B cell (primary cell): ENCODE measurements at regions not wholly inside any gene's neighbourhood (a gene's known extent, or its start where the extent isn't known, plus 50 kb on each side); places are given as distances from the start of the nearest gene placed in this dataset.

Experiments used
- ATAC-seq: fragments of 200-7000 bp; cut with Tn5 transposase; one replicate; pipeline ENCODE4 v1.10.0; 2021; ENCODE audit warnings: low read depth, mild to moderate bottlenecking, moderate number of reproducible peaks, moderate library complexity
- CTCF ChIA-PET: fragments of 350-600 bp; sonication (Branson Sonifier 250); formaldehyde crosslinking; loops from one replicate; lab custom pipeline; 2021; ENCODE audit warnings: antibody characterized with exemption, inconsistent platforms; lab: Charles Lee
- POLR2A ChIA-PET: fragments of 350-600 bp; sonication (Branson Sonifier 250); formaldehyde crosslinking; loops from one replicate; lab custom pipeline; 2021; ENCODE audit warnings: antibody characterized with exemption; lab: Charles Lee
- DNase-seq: peaks from one replicate; pipeline ENCODE4 v3.0.0; 2013
- H2AFZ ChIP-seq: 2 replicates; pipeline ENCODE4 v1.6.1; 2012; ENCODE audit warnings: mild to moderate bottlenecking, low read depth, low read length; ENCODE audit not compliant: insufficient read depth, poor library complexity, severe bottlenecking
- H3K27ac ChIP-seq, 2 donors: 1 replicate in 1 of 2; 2 replicates in 1 of 2; pipeline ENCODE4 v1.5.1; 2012 to 2013; ENCODE audit warnings: low read length in 2 of 2, mild to moderate bottlenecking in 2 of 2, moderate library complexity in 1 of 2
- H3K27me3 ChIP-seq, 4 experiments: fragments of 200-600 bp in 1 of 4; sonication (generic) in 1 of 4; replicated peaks in 1 of 4; 1 replicate in 2 of 4; 2 replicates in 2 of 4; pipeline versions ENCODE4 v1.6.1 to v1.7.0; 2013 to 2016; ENCODE audit warnings: low read length in 3 of 4, mild to moderate bottlenecking in 2 of 4, mixed read lengths in 1 of 4, moderate library complexity in 1 of 4; ENCODE audit not compliant: insufficient read depth in 4 of 4, control insufficient read depth in 3 of 4; ENCODE audit errors: control extremely low read depth in 1 of 4
- H3K36me3 ChIP-seq, 2 experiments: replicated peaks in 1 of 2; 1 replicate in 1 of 2; 2 replicates in 1 of 2; pipeline versions ENCODE4 v1.6.1 to v1.7.1; 2013; ENCODE audit warnings: low read length in 1 of 2; ENCODE audit not compliant: insufficient read depth in 2 of 2, control insufficient read depth in 1 of 2; ENCODE audit errors: control extremely low read depth in 1 of 2, extremely low read depth in 1 of 2
- H3K4me1 ChIP-seq, 2 donors: fragments of 200-600 bp in 1 of 2; sonication (generic) in 1 of 2; 1 replicate in 1 of 2; 2 replicates in 1 of 2; pipeline versions ENCODE4 v1.5.1 to v1.6.1; 2013 to 2017; ENCODE audit warnings: low read length in 2 of 2; ENCODE audit not compliant: control insufficient read depth in 2 of 2, insufficient read depth in 2 of 2
- H3K4me2 ChIP-seq: replicated peaks from 2 replicates; pipeline ENCODE3; 2012; ENCODE audit warnings: mild to moderate bottlenecking, low read depth, low read length; ENCODE audit not compliant: poor library complexity, severe bottlenecking
- H3K4me3 ChIP-seq, 5 experiments: fragments of 200-600 bp in 1 of 5; sonication (generic) in 1 of 5; 1 replicate in 3 of 5; 2 replicates in 2 of 5; pipeline versions ENCODE4 v1.5.1 to v1.7.0; 2011 to 2016; ENCODE audit warnings: low read length in 4 of 5, mild to moderate bottlenecking in 4 of 5, low read depth in 2 of 5, control low read depth in 1 of 5, moderate library complexity in 1 of 5; ENCODE audit not compliant: insufficient read depth in 1 of 5; ENCODE audit errors: control extremely low read depth in 1 of 5, extremely low read depth in 1 of 5
- H3K79me2 ChIP-seq: fragments of 200-600 bp; sonication (generic); one replicate; pipeline ENCODE4 v1.6.0; 2016; ENCODE audit warnings: low read length; ENCODE audit not compliant: control insufficient read depth, insufficient read depth
- H3K9ac ChIP-seq: fragments of 200-600 bp; sonication (generic); 2 replicates; pipeline ENCODE4 v1.6.1; 2017; ENCODE audit warnings: mild to moderate bottlenecking, low read length, moderate library complexity
- H3K9me3 ChIP-seq, 3 donors: one replicate each; pipeline versions ENCODE4 v1.6.1 to v1.7.1; 2013; ENCODE audit warnings: low read length in 2 of 3; ENCODE audit not compliant: control insufficient read depth in 2 of 3, insufficient read depth in 1 of 3; ENCODE audit errors: control extremely low read depth in 1 of 3
- H4K20me1 ChIP-seq: 2 replicates; pipeline ENCODE4 v1.6.0; 2012; ENCODE audit warnings: mild to moderate bottlenecking, low read length; ENCODE audit not compliant: insufficient read depth, control insufficient read depth, poor library complexity, severe bottlenecking
- H3K27ac Mint-ChIP-seq: one replicate; pipeline ENCODE4 v1.8.0; 2021; ENCODE audit warnings: mixed read lengths
- H3K27me3 Mint-ChIP-seq: one replicate; pipeline ENCODE4 v1.8.0; 2021; ENCODE audit warnings: mixed read lengths
- H3K4me1 Mint-ChIP-seq: one replicate; pipeline ENCODE4 v1.8.0; 2021; ENCODE audit warnings: mixed read lengths
- H3K4me3 Mint-ChIP-seq: one replicate; pipeline ENCODE4 v1.8.0; 2021; ENCODE audit warnings: mixed read lengths
- H3K9me3 Mint-ChIP-seq: one replicate; pipeline ENCODE4 v1.8.0; 2022; ENCODE audit warnings: mixed read lengths; ENCODE audit not compliant: insufficient read depth
- CTCF ChIP-seq: fragments of 200-600 bp; IDR thresholded peaks from one replicate; pipeline ENCODE4 v1.8.0; 2022; ENCODE audit warnings: antibody characterized with exemption, mild to moderate bottlenecking
- EZH2 ChIP-seq: IDR thresholded peaks from 2 replicates; pipeline ENCODE4 v1.6.1; 2012; ENCODE audit warnings: borderline replicate concordance, low read depth, mild to moderate bottlenecking, moderate library complexity, low read length; ENCODE audit not compliant: insufficient read depth, poor library complexity, severe bottlenecking
- WGBS: methylation state at CpG from one replicate; pipeline ENCODE4 v1.1.5; 2013; ENCODE audit warnings: missing lambda C conversion rate; ENCODE audit not compliant: insufficient coverage; 5-methylcytosine and 5-hydroxymethylcytosine counted together
- intact Hi-C: fragments of 100-400 bp; cut with micrococcal nuclease; formaldehyde crosslinking; loops from one replicate; pipeline ENCODE4 v1.10.0; 2022

GRCh38 chr7:3214090-3214413 lies 87.0 kb upstream of the SDK1 start:
- Histone ChIP-seq H3K4me1 (no peaks in the 10 kb centered on the region), H3K79me2 (no peaks in the 10 kb centered on the region), H3K9ac (no peak overlapping the region), H3K27ac (no peak overlapping the region), H3K4me2 (no peak overlapping the region), H3K27me3 (peaks cover 0 to 4% (median 0%) of the 10 kb centered on the region in 4 experiments), H4K20me1 (no peaks in the 10 kb centered on the region), H3K9me3 (no peaks in the 10 kb centered on the region), H2AFZ (no peak overlapping the region), H3K4me3 (no peak overlapping the region), H3K36me3 (no peaks in the 10 kb centered on the region)
- no peak overlapping the region for H3K4me3 Mint-ChIP-seq
- TF ChIP-seq EZH2 (no peak), CTCF (no peak)
- no peaks in the 10 kb centered on the region for H3K9me3 Mint-ChIP-seq
- 94% methylated on average over 2 of the region's 4 CpGs for WGBS
- intact Hi-C loops = no loop called here
- POLR2A ChIA-PET = no interaction called here
- CTCF ChIA-PET = no interaction called here
- ATAC-seq (no peak), DNase-seq (no peak)
- peaks cover 10% of the 10 kb centered on the region for H3K27me3 Mint-ChIP-seq
- no peak overlapping the region for H3K27ac Mint-ChIP-seq
- H3K4me1 Mint-ChIP-seq = no peaks in the 10 kb centered on the region

GRCh38 chr7:3215624-3216585 lies 85.1 kb upstream of the SDK1 start:
- no peak overlapping the region for H3K9ac ChIP-seq
- H4K20me1 ChIP-seq = no peaks in the 10 kb centered on the region
- H3K4me3 Mint-ChIP-seq = no peak overlapping the region
- no peak overlapping the region for H2AFZ ChIP-seq
- intact Hi-C loops = no loop called here
- no peaks in the 10 kb centered on the region for H3K9me3 Mint-ChIP-seq
- peaks cover 13% of the 10 kb centered on the region for H3K27me3 Mint-ChIP-seq
- peaks cover 0 to 4% (median 0%) of the 10 kb centered on the region in 4 experiments for H3K27me3 ChIP-seq
- no peak for TF ChIP-seq EZH2
- WGBS = 96% methylated on average over 8 of the region's 14 CpGs
- no peak for ATAC-seq
- no peak overlapping the region for H3K27ac ChIP-seq
- DNase-seq = no peak
- no peaks in the 10 kb centered on the region for H3K4me1 Mint-ChIP-seq
- no peaks in the 10 kb centered on the region for H3K36me3 ChIP-seq
- no peak overlapping the region for H3K4me3 ChIP-seq
- no peak overlapping the region for H3K27ac Mint-ChIP-seq
- ChIA-PET POLR2A (no interaction called here), CTCF (no interaction called here)
- H3K4me1 ChIP-seq = no peaks in the 10 kb centered on the region
- no peak overlapping the region for H3K4me2 ChIP-seq
- H3K9me3 ChIP-seq = no peaks in the 10 kb centered on the region
- H3K79me2 ChIP-seq = no peaks in the 10 kb centered on the region
